Small intestine (tissue), 7 donors: ENCODE measurements at regions not wholly inside any gene's neighbourhood (a gene's known extent, or its start where the extent isn't known, plus 50 kb on each side); places are given as distances from the start of the nearest gene placed in this dataset.

Experiments used
- DNase-seq, 2 donors: peaks; one replicate each; pipeline versions ENCODE4 v3.0.0 to v3.0.0-alpha.2; 2013
- FAIRE-seq: peaks from 2 replicates; lab custom pipeline; 2012; peaks lifted over from hg19 to GRCh38; lab: Jason Lieb, UNC
- H3K27ac ChIP-seq, 3 donors: one replicate each; pipeline ENCODE4 v1.5.1; 2013; ENCODE audit warnings: low read length in 2 of 3, mild to moderate bottlenecking in 2 of 3, control low read depth in 1 of 3, inconsistent platforms in 1 of 3, low read depth in 1 of 3, moderate library complexity in 1 of 3
- H3K27me3 ChIP-seq, 3 donors: one replicate each; pipeline ENCODE4 v1.6.1; 2013; ENCODE audit warnings: low read length in 3 of 3, inconsistent platforms in 1 of 3; ENCODE audit not compliant: control insufficient read depth in 3 of 3, insufficient read depth in 3 of 3
- H3K36me3 ChIP-seq, 3 donors: one replicate each; pipeline ENCODE4 v1.6.1; 2013; ENCODE audit warnings: low read length in 3 of 3, inconsistent platforms in 1 of 3, low read depth in 1 of 3, mild to moderate bottlenecking in 1 of 3, moderate library complexity in 1 of 3; ENCODE audit not compliant: control insufficient read depth in 3 of 3, insufficient read depth in 2 of 3
- H3K4me1 ChIP-seq, 3 donors: one replicate each; pipeline ENCODE4 v1.6.1; 2013; ENCODE audit warnings: low read length in 2 of 3, inconsistent platforms in 1 of 3, low read depth in 1 of 3, mild to moderate bottlenecking in 1 of 3, moderate library complexity in 1 of 3; ENCODE audit not compliant: control insufficient read depth in 3 of 3, insufficient read depth in 2 of 3
- H3K4me3 ChIP-seq, 3 donors: one replicate each; pipeline ENCODE4 v1.5.1; 2013; ENCODE audit warnings: low read length in 3 of 3, control low read depth in 1 of 3, inconsistent platforms in 1 of 3, low read depth in 1 of 3, mild to moderate bottlenecking in 1 of 3, moderate library complexity in 1 of 3
- H3K9me3 ChIP-seq, 2 donors: one replicate each; pipeline ENCODE4 v1.6.1; 2013; ENCODE audit warnings: low read depth in 1 of 2, low read length in 1 of 2; ENCODE audit not compliant: control insufficient read depth in 2 of 2, insufficient read depth in 1 of 2
- WGBS, 3 donors: extraction: QIAGEN DNeasy Blood & Tissue Kit; methylation state at CpG; one replicate each; pipeline ENCODE4 v1.1.7; 2013; 5-methylcytosine and 5-hydroxymethylcytosine counted together
- donor health status: healthy with polysubstance abuse.
- donor health status: control.
- donor health status: control.
- donor health status: Bipolar disorder and iron deficiency.
- donor health status: healthy.

- DNase-seq (no peak), FAIRE-seq (no peak)
- 79 to 82% (median 81%) methylated on average over 8 of the region's 8 CpGs for WGBS, 3 donors
- Histone ChIP-seq H3K4me3 (no peak overlapping the region), H3K4me1 (no peaks in the 10 kb centered on the region), H3K27me3 (no peaks in the 10 kb centered on the region), H3K27ac (no peak overlapping the region), H3K9me3 (no peaks in the 10 kb centered on the region), H3K36me3 (no peaks in the 10 kb centered on the region)
Observed at GRCh38 chr20:11550657-11551338, 366.9 kb upstream of the BTBD3 start.

GRCh38 chr20:11551479-11551878 lies 366.2 kb upstream of the BTBD3 start:
- no peak for FAIRE-seq
- H3K27me3 ChIP-seq = no peaks in the 10 kb centered on the region
- no peak for DNase-seq

GRCh38 chr20:11553603-11554002 lies 364.1 kb upstream of the BTBD3 start:
- Histone ChIP-seq H3K4me3 (no peak overlapping the region), H3K9me3 (no peaks in the 10 kb centered on the region), H3K4me1 (no peaks in the 10 kb centered on the region), H3K27me3 (no peaks in the 10 kb centered on the region), H3K36me3 (no peaks in the 10 kb centered on the region), H3K27ac (no peak overlapping the region)
- DNase-seq = no peak
- WGBS, 3 donors = 72 to 84% (median 73%) methylated on average over 4 of the region's 4 CpGs
- FAIRE-seq = no peak

More at GRCh38 chr20:11551479-11551878, 366.2 kb upstream of the BTBD3 start:
- Histone ChIP-seq H3K27ac (no peak overlapping the region), H3K4me3 (no peak overlapping the region), H3K9me3 (no peaks in the 10 kb centered on the region), H3K36me3 (no peaks in the 10 kb centered on the region), H3K4me1 (no peaks in the 10 kb centered on the region)

GRCh38 chr20:11555510-11555909 lies 362.2 kb upstream of the BTBD3 start:
- no peaks in the 10 kb centered on the region for H3K36me3 ChIP-seq
- FAIRE-seq = no peak
- H3K9me3 ChIP-seq = no peaks in the 10 kb centered on the region
- no peak overlapping the region for H3K27ac ChIP-seq
- no peaks in the 10 kb centered on the region for H3K27me3 ChIP-seq
- no peak for DNase-seq
- H3K4me1 ChIP-seq = no peaks in the 10 kb centered on the region
- WGBS, 3 donors = 88 to 92% (median 91%) methylated on average over 2 of the region's 2 CpGs
- H3K4me3 ChIP-seq = no peak overlapping the region

GRCh38 chr20:11556410-11556809 lies 361.3 kb upstream of the BTBD3 start:
- H3K4me3 ChIP-seq = no peak overlapping the region
- H3K27ac ChIP-seq = no peak overlapping the region
- H3K9me3 ChIP-seq = no peaks in the 10 kb centered on the region
- no peaks in the 10 kb centered on the region for H3K36me3 ChIP-seq
- DNase-seq (no peak), FAIRE-seq (no peak)
- H3K27me3 ChIP-seq = no peaks in the 10 kb centered on the region
- 64 to 71% (median 70%) methylated on average over 2 of the region's 2 CpGs for WGBS, 3 donors
- H3K4me1 ChIP-seq = no peaks in the 10 kb centered on the region

- FAIRE-seq (no peak), DNase-seq (no peak)
- WGBS, 3 donors = 79 to 89% (median 88%) methylated on average over 5 of the region's 5 CpGs
Observed at GRCh38 chr20:11564491-11564890, 353.2 kb upstream of the BTBD3 start.

GRCh38 chr20:11569163-11569562 lies 348.5 kb upstream of the BTBD3 start:
- Histone ChIP-seq H3K4me1 (no peaks in the 10 kb centered on the region), H3K36me3 (no peaks in the 10 kb centered on the region), H3K4me3 (no peak overlapping the region), H3K27me3 (no peaks in the 10 kb centered on the region), H3K27ac (no peak overlapping the region), H3K9me3 (no peaks in the 10 kb centered on the region)
- 54 to 64% (median 59%) methylated on average over 5 of the region's 5 CpGs for WGBS, 3 donors
- no peak for DNase-seq
- FAIRE-seq = no peak

More at GRCh38 chr20:11564491-11564890, 353.2 kb upstream of the BTBD3 start:
- Histone ChIP-seq H3K27ac (no peak overlapping the region), H3K36me3 (no peaks in the 10 kb centered on the region), H3K4me3 (no peak overlapping the region), H3K4me1 (no peaks in the 10 kb centered on the region), H3K27me3 (no peaks in the 10 kb centered on the region), H3K9me3 (no peaks in the 10 kb centered on the region)

- 70 to 79% (median 78%) methylated on average over 4 of the region's 4 CpGs for WGBS, 3 donors
- DNase-seq (no peak), FAIRE-seq (no peak)
- no peak overlapping the region for H3K27ac ChIP-seq
- no peak overlapping the region for H3K4me3 ChIP-seq
- H3K27me3 ChIP-seq = no peaks in the 10 kb centered on the region
- no peaks in the 10 kb centered on the region for H3K36me3 ChIP-seq
- H3K9me3 ChIP-seq = no peaks in the 10 kb centered on the region
- H3K4me1 ChIP-seq = no peaks in the 10 kb centered on the region
Observed at GRCh38 chr20:11573507-11573906, 344.2 kb upstream of the BTBD3 start.

GRCh38 chr20:11581271-11581670 lies 336.4 kb upstream of the BTBD3 start:
- no peak for DNase-seq
- Histone ChIP-seq H3K27ac (no peak overlapping the region), H3K36me3 (no peaks in the 10 kb centered on the region), H3K9me3 (no peaks in the 10 kb centered on the region), H3K4me3 (no peak overlapping the region), H3K27me3 (no peaks in the 10 kb centered on the region), H3K4me1 (no peaks in the 10 kb centered on the region)
- WGBS, 3 donors = 64 to 75% (median 70%) methylated on average over 2 of the region's 2 CpGs
- no peak for FAIRE-seq
